ENCODE measurements at regions not wholly inside any gene's neighbourhood (a gene's known extent, or its start where the extent isn't known, plus 50 kb on each side); places are given as distances from the start of the nearest gene placed in this dataset.

- in situ Hi-C loops (cut with MboI; ENCODE audit: low sequenced_read_pairs), result no loop called here
Observed at GRCh38 chr2:226680719-226681118, 118.9 kb downstream of the IRS1 start.

DNA sequence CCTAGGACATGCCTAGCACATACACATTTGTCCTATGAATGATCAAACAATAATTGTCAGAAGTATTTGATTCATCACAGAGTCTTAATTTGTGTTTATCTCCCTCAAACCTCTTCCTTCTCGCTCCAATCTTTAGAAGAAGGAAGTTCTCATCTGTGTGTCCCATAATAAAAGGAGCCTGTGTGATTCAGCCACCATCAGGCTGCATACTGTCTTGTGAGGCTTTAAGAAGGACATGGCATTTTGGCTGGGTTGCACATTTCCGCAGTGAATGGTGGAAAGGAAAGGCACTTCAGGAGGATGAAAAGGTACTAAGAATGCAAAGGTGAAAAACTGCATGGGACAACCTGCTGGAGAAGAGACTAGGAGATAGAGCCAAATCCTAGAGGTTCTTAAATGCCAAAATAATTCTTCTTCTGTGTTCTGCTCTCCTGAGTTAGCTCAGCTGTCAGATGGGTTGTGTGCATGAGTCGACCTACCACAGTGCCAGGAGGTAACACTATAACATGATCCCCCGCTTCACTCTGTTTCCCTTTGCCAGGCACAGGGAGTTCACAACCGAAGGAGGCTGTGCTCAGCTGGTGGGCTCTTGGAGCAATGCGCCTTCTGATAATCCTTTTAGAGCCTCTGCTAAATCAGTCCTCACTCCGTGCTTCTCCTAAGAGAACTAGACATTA is 120.1 kb downstream of the IRS1 start:
- in situ Hi-C loops (cut with MboI; ENCODE audit: low sequenced_read_pairs), result no loop called here

DNA sequence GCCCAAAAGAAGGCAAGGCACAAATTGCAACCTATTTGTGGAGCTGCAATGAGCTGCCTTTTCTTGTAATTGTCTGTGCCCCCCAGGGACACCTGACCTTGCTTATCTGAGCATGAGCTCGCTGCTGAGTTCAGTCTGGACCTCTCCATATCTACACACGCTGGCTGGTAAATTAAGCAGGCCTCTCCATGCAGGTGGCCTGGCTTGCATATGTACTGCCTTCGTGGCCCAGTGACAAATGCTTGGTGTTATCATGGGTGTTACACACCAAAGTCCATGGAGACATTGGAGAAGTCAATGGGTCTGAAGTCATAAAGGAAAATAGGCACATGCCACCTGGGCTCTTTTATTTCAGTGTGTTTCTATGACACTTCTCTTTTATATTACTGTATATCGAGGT is 121.2 kb downstream of the IRS1 start:
- in situ Hi-C loops (cut with MboI; ENCODE audit: low sequenced_read_pairs), result no loop called here

- in situ Hi-C loops (cut with MboI; ENCODE audit: low sequenced_read_pairs), result no loop called here
Observed at GRCh38 chr2:226677080-226677479, 122.5 kb downstream of the IRS1 start.

GRCh38 chr2:226676618-226677017 is 123.0 kb downstream of the IRS1 start:
- in situ Hi-C loops (cut with MboI; ENCODE audit: low sequenced_read_pairs), result no loop called here

GRCh38 chr2:226674123-226674522 is 125.5 kb downstream of the IRS1 start:
- in situ Hi-C loops (cut with MboI; ENCODE audit: low sequenced_read_pairs), result no loop called here

DNA sequence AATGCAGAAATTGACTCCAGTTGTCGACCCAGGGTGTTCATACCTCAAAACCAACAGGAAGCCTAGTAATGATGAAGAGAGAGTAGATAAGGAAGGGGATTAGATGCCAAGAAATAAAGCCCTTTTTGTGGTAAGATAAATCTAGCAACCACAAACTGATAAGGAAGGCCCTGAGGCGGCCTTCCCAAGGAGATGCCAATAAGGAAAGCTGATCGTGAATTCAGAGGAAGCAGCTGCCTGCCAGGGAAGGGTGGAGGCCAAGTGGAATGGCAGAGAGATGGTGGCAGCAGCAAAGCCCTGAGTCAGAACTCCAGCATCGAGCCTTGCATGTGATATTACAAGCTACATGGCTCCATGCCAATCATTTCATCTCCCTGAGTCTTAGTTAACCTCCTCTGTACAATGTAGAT is 126.3 kb downstream of the IRS1 start:
- in situ Hi-C loops (cut with MboI; ENCODE audit: low sequenced_read_pairs), result no loop called here

- in situ Hi-C loops (cut with MboI; ENCODE audit: low sequenced_read_pairs), result no loop called here
Observed at GRCh38 chr2:226671141-226671676, 128.4 kb downstream of the IRS1 start.

DNA sequence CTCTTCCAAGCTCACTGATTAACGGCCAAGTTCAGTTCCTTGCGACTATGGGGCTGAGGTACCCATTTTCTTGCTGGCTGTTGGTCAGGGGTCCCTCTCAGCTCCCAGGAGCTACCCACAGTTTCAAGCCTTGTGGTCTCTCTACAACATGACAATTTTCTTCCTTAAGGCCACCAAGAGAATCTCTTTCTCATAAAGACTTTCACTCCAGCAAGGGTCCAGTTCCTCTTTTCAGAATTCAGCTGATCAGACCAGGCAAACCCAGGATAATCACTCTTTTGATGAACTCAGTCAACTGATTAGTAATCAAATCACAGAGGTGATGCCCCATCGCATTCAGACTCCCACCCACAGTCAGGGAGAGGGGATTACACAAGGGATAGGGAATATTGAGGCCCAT is 129.7 kb downstream of the IRS1 start:
- in situ Hi-C loops (cut with MboI; ENCODE audit: low sequenced_read_pairs), result no loop called here

DNA sequence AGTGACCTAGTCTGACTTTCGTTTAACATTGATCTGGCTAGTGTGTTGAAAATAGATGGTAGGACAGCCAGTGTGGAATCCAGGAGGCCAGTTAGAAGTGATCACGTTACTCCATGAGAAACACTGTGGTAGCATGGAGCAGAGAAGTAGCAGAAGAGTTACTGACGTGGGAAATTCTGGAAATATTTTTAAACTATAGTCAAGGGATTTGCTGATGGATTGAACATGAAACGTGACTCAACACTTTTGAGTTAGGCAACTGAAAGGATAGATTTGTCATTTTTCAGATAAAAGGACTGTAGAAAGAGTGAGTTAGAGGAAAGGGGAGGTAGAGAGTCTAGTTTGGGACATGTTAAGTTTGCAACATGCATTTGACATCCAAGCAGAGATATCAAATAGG is 130.4 kb downstream of the IRS1 start:
- in situ Hi-C loops (cut with MboI; ENCODE audit: low sequenced_read_pairs), result no loop called here

- in situ Hi-C loops (cut with MboI; ENCODE audit: low sequenced_read_pairs), result no loop called here
Observed at GRCh38 chr2:226667736-226668135, 131.9 kb downstream of the IRS1 start.

- in situ Hi-C loops (cut with MboI; ENCODE audit: low sequenced_read_pairs), result no loop called here
Observed at GRCh38 chr2:226665306-226665831, 134.3 kb downstream of the IRS1 start.

DNA sequence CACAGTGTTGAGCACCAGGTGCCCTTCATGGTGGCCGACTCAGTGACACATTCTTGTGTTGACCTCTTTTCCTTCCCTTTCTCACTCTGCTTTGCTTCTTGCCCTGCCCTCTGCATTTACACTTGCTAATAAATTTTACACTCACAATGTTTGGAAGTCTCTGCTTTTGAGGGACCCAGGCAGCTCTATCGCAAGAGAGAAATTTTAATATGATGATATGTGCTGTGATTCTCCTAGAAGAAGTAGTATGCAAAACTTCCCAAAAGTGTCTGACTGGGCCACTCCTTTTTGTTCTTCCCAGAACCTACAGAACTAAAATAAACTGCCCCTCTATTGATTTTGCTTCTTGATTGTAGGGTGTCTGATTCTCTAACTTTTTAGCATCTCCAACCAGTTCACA is 135.0 kb downstream of the IRS1 start:
- in situ Hi-C loops (cut with MboI; ENCODE audit: low sequenced_read_pairs), result no loop called here

DNA sequence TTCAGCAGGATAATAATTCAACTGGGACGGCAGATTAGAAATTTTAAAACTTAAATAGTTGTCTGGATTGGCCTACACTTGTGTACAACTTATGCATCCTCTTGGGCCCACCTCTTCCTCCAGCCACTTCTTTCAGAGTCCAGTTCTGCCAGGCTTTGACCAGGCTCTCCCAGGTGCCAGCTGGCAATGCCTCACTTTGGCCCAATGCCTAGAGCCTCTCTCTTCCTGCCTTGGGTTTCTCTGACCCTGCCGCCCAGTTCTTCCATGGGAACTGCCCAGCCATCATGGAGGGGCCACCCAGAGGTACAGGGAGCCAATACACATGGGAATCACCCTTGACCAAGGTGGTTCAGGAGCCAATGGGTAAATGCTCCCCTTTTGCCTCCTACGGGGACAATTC is 135.5 kb downstream of the IRS1 start:
- in situ Hi-C loops (cut with MboI; ENCODE audit: low sequenced_read_pairs), result no loop called here

- in situ Hi-C loops (cut with MboI; ENCODE audit: low sequenced_read_pairs), result no loop called here
Observed at GRCh38 chr2:226661789-226662545, 137.7 kb downstream of the IRS1 start.

DNA sequence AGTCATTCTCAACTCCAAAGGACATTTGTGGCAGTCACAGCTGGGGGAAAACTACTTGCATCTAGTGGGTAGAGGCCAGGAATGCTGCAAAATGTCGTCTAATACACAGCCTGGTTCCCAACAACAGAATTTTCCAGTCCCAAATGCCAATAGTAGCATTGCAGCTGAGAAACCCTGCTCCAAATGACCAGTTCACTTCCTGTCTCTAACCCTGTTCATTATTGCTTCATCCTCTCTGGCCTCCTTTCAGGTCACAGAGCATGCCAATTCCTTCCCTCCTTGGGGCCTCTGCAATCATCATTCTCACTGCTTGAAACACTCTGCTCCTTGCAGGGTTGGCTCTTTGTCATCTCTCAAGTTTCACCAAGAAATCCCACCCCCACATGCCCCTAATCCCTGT is 139.1 kb downstream of the IRS1 start:
- in situ Hi-C loops (cut with MboI; ENCODE audit: low sequenced_read_pairs), result no loop called here

GRCh38 chr2:226660124-226660523 is 139.5 kb downstream of the IRS1 start:
- in situ Hi-C loops (cut with MboI; ENCODE audit: low sequenced_read_pairs), result no loop called here

DNA sequence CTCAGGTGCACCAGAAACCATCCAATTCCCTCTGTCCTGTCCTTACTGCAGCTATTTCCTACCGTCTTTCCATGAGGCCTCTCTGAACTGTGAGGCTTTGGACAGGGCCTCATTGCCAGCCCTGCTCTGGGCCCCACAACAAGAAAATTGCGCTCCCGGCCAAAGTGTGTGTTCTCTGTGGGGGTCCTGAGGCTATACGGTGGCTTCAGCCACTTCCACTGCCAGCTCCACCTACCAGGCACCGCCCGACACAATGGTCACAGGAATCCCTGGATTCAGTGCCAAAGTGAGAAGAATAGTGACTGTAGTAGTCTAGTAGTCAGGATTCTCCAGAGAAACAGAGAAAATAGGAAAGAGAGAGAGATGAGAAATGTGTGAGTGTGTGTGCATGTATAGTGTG is 140.2 kb downstream of the IRS1 start:
- in situ Hi-C loops (cut with MboI; ENCODE audit: low sequenced_read_pairs), result no loop called here

DNA sequence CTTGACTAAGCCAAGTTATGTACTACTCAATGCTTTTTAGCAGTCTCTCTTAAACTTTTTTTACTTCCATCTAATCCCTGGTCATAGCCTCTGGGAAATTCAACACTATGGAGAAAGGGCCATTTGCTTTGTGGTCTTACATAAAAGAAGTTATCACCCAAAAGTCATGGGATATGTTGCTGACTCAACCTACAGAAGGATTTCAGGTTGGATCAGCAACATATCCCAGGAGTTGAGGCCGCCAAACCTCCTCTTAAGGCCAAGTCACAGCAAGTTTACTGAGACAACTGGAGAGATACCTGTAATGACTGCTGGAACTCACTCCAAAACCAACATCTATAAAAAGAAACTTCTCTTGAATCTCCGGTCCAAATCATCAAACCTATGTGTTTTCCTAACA is 141.1 kb downstream of the IRS1 start:
- in situ Hi-C loops (cut with MboI; ENCODE audit: low sequenced_read_pairs), result no loop called here

- in situ Hi-C loops (cut with MboI; ENCODE audit: low sequenced_read_pairs), result no loop called here
Observed at GRCh38 chr2:226657340-226658053, 142.1 kb downstream of the IRS1 start.

- in situ Hi-C loops (cut with MboI; ENCODE audit: low sequenced_read_pairs), result no loop called here
Observed at GRCh38 chr2:226656367-226656766, 143.3 kb downstream of the IRS1 start.
